WERI-Rb-1 (cell line): ENCODE measurements at regions not wholly inside any gene's neighbourhood (a gene's known extent, or its start where the extent isn't known, plus 50 kb on each side); places are given as distances from the start of the nearest gene placed in this dataset.

ENCODE experiments used
- DNase-seq: peaks from one replicate; pipeline ENCODE4 v3.0.0-alpha.2; 2020
- H3K27ac ChIP-seq: fragments of 250-450 bp; sonication (Bioruptor Pico); 2 replicates; pipeline ENCODE4 v1.5.1; 2020; ENCODE audit warnings: mild to moderate bottlenecking, moderate library complexity
- H3K27me3 ChIP-seq: fragments of 250-450 bp; sonication (Bioruptor Pico); 2 replicates; pipeline ENCODE4 v1.5.1; 2021; ENCODE audit warnings: mild to moderate bottlenecking, low read depth, moderate library complexity; ENCODE audit not compliant: insufficient read depth, severe bottlenecking
- H3K36me3 ChIP-seq: fragments of 250-450 bp; sonication (Bioruptor Pico); 2 replicates; pipeline ENCODE4 v1.5.1; 2020; ENCODE audit warnings: mild to moderate bottlenecking, moderate library complexity
- H3K4me3 ChIP-seq: 2 replicates; pipeline ENCODE4 v1.5.1; 2011; ENCODE audit warnings: low read depth, mild to moderate bottlenecking, control low read depth, low read length
- H3K9me3 ChIP-seq: fragments of 250-450 bp; sonication (Bioruptor Pico); 2 replicates; pipeline ENCODE4 v1.5.1; 2021; ENCODE audit warnings: mild to moderate bottlenecking, moderate library complexity; ENCODE audit not compliant: severe bottlenecking
- TF ChIP-seq, protein P1 (sequence below): IDR thresholded peaks from 2 replicates; pipeline ENCODE4 v1.5.1; 2011; ENCODE audit warnings: low read depth, mild to moderate bottlenecking, control low read depth, inconsistent platforms, low read length

DNA sequence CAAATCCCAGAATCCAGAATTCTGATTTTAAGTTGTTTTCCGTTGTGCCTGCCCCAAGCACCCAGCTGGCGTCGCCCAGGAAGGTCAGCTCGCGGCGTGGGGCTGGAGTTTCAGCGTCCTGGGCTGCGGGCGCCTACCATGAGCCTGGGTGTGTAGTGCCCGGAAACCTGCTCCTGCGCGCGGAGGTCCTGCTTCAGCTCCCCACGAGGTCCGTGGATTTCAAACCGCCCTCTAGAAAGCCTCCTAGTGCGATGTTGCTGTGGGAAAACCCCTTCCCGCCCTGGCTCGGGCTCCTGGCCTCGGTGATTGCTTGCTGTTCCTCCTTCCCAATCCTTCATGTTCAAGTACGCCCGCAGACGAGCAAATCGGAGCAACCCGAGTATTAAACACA, 51.3 kb upstream of the NRN1 start:
- H3K27ac ChIP-seq: peak overlapping the region; percentile 21
- H3K4me3 ChIP-seq: peak overlapping the region; percentile 58
- DNase-seq: peak; percentile 50
- TF ChIP-seq, protein P1, sequence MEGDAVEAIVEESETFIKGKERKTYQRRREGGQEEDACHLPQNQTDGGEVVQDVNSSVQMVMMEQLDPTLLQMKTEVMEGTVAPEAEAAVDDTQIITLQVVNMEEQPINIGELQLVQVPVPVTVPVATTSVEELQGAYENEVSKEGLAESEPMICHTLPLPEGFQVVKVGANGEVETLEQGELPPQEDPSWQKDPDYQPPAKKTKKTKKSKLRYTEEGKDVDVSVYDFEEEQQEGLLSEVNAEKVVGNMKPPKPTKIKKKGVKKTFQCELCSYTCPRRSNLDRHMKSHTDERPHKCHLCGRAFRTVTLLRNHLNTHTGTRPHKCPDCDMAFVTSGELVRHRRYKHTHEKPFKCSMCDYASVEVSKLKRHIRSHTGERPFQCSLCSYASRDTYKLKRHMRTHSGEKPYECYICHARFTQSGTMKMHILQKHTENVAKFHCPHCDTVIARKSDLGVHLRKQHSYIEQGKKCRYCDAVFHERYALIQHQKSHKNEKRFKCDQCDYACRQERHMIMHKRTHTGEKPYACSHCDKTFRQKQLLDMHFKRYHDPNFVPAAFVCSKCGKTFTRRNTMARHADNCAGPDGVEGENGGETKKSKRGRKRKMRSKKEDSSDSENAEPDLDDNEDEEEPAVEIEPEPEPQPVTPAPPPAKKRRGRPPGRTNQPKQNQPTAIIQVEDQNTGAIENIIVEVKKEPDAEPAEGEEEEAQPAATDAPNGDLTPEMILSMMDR: peak; percentile 5; the same call in 1 of the 2 replicates
- H3K9me3 ChIP-seq: no peaks in the 10 kb centered on the region
- no peaks in the 10 kb centered on the region for H3K36me3 ChIP-seq
- no peaks in the 10 kb centered on the region for H3K27me3 ChIP-seq

DNA sequence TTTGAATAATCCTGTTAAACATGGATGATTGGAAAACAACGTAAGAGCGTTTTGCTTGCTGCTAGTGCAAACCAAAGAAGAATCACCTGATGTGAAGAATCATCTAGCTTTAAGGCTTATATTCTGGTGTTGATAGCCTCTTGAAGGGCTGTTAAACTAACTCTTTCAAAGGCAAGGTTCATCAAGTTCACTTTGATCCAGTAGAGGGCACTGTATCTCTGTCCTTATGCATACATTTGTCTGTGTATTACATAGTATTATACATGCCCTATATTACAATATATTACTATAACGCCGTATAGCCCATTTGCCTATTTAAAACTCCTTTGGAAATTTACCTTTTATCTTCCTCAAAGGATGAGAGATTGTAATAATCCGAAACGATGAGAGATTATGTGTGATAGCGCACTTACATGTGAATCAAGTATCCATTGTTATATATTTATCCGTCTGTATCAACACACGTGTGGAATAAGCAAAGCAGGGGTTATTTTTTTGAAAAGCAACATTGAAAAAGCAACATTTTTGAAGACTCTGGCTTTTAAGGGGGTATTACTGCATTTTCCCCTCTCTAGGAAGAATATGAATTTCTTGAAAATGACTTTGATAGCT, 50.8 kb upstream of the NRN1 start:
- TF ChIP-seq, protein P1: peak; percentile 71
- H3K27ac ChIP-seq: peak overlapping the region; percentile 21
- DNase-seq: peak; percentile 50
- H3K36me3 ChIP-seq: no peaks in the 10 kb centered on the region
- peak overlapping the region; percentile 58 for H3K4me3 ChIP-seq
- H3K9me3 ChIP-seq: no peaks in the 10 kb centered on the region
- H3K27me3 ChIP-seq: no peaks in the 10 kb centered on the region
